GM19397 (cell line): ENCODE measurements at regions not wholly inside any gene's neighbourhood (a gene's known extent, or its start where the extent isn't known, plus 50 kb on each side); places are given as distances from the start of the nearest gene placed in this dataset.
"Not testable (repeated sequence)": the region's sequence is repeated elsewhere in the genome, so short reads cannot be mapped to it uniquely, and the experiment has no call there.

ENCODE experiments used
- ATAC-seq: cut with Tn5 transposase; IDR thresholded peaks from one replicate; pipeline ENCODE4 v1.9.1; 2021; ENCODE audit warnings: mild to moderate bottlenecking, moderate library complexity; ENCODE audit not compliant: unreplicated experiment

- ATAC-seq: no peak
Measured at GRCh38 chr5:28310696-28311095, 1272.3 kb upstream of the CDH9 start.

GRCh38 chr5:28305891-28306290, 1267.5 kb upstream of the CDH9 start:
- no peak for ATAC-seq

- no peak for ATAC-seq
Measured at GRCh38 chr5:28301712-28302111, 1263.3 kb upstream of the CDH9 start.

GRCh38 chr5:28296254-28297013, 1258.0 kb upstream of the CDH9 start:
- ATAC-seq: no peak

GRCh38 chr5:28287021-28287420, 1248.6 kb upstream of the CDH9 start:
- not testable (repeated sequence) for ATAC-seq

- no peak for ATAC-seq
Measured at GRCh38 chr5:28286566-28286965, 1248.2 kb upstream of the CDH9 start.

GRCh38 chr5:28284788-28285187, 1246.4 kb upstream of the CDH9 start:
- no peak for ATAC-seq

- ATAC-seq: no peak
Measured at GRCh38 chr5:28281351-28281750, 1243.0 kb upstream of the CDH9 start.

GRCh38 chr5:28275931-28276330, 1237.5 kb upstream of the CDH9 start:
- ATAC-seq: no peak

- ATAC-seq: no peak
Measured at GRCh38 chr5:28269978-28270377, 1231.6 kb upstream of the CDH9 start.

- no peak for ATAC-seq
Measured at GRCh38 chr5:28265877-28266276, 1227.5 kb upstream of the CDH9 start.

GRCh38 chr5:28254846-28255245, 1216.5 kb upstream of the CDH9 start:
- no peak for ATAC-seq

GRCh38 chr5:28253431-28253830, 1215.0 kb upstream of the CDH9 start:
- ATAC-seq: no peak

GRCh38 chr5:28249771-28250415, 1211.5 kb upstream of the CDH9 start:
- no peak for ATAC-seq

GRCh38 chr5:28234356-28234968, 1196.1 kb upstream of the CDH9 start:
- ATAC-seq: no peak

- no peak for ATAC-seq
Measured at GRCh38 chr5:28226407-28226806, 1188.0 kb upstream of the CDH9 start.

- ATAC-seq: no peak
Measured at GRCh38 chr5:28219539-28219938, 1181.2 kb upstream of the CDH9 start.

GRCh38 chr5:28217695-28218094, 1179.3 kb upstream of the CDH9 start:
- ATAC-seq: no peak

- no peak for ATAC-seq
Measured at GRCh38 chr5:28216939-28217360, 1178.6 kb upstream of the CDH9 start.

- no peak for ATAC-seq
Measured at GRCh38 chr5:28215091-28215490, 1176.7 kb upstream of the CDH9 start.

- ATAC-seq: no peak
Measured at GRCh38 chr5:28214292-28214691, 1175.9 kb upstream of the CDH9 start.

- ATAC-seq: no peak
Measured at GRCh38 chr5:28208356-28208755, 1170.0 kb upstream of the CDH9 start.
